NCI-H2029 (cell line): ENCODE measurements at regions not wholly inside any gene's neighbourhood (a gene's known extent, or its start where the extent isn't known, plus 50 kb on each side); places are given as distances from the start of the nearest gene placed in this dataset.

Source experiments
- DNase-seq: peaks from one replicate; lab custom pipeline; 2025; lab: John Stamatoyannopoulos, UW

DNA sequence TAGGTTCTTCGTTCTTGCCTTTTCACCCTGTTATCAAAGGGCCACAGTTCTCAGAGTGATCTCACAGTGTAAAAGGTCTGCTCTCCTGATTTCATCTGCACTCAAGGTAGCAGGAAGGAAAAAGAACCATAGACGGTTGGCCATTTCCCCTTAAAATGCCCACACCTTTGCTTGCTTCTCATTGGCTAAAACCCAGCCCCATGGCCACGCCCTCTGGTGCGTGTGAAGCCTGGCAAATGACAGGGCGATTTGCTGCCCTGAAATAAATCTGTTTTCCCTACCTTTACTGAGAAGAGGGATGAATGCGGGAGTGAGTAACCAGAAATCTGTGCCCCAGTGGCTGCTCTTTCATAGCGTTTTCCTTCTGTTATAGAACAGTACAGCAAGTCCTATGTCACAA, 269.3 kb downstream of the POU4F1 start:
- no peak for DNase-seq

DNA sequence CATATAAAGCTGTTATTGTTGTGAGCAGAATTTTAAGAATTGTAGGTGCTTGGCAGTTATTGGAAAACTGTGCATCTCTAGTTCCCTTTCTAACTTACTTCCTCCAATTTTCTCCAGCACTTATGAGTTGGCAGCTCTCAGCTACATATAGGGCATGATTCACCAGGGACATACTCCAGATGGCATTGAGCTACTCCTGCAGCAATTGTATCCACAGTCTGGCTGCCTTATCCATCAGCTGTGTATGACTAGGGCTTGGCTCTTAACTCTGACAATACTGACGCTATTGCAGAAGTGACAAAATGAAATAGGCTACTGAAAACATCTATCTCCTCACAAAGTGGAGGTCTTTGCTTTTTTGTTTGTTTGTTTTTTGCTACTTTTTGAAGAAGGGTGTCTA, 276.7 kb downstream of the POU4F1 start:
- DNase-seq = no peak

DNA sequence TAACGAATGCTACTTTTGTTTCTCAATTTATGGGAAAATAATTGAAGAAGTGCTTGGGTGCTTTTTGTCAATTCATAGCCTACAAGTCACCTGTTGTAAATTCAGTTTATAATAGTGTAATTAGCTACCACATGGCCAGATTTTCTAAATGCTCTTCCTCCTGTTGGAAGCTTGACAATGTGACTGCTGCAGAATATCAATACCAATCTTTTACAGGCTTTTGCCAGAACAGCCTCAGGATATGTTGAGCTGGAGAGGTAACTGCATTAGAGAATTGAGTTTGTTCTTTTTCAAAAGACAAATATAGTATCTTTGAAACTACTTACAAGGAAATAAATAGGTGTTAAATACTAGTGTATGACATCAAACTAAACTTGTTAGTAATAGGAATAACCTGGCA, 277.8 kb downstream of the POU4F1 start:
- DNase-seq = no peak

DNA sequence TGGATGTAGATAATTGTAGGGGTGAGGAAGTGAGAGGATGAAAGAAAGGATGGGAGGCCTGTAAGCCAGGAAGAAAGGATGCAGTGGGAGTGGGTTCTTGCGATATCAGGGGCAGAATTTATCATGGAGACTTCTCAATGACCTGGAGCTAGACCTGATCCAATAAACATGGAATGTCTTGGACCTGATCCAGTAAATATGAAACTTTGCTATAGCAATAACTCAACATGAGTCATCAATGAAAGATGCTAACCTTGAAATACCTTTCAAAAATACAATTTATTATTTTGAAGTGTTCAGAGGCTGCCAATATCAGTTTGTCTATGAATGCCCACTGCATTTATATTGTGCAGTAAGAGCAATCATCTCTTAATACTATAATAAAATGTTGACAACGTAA, 279.5 kb downstream of the POU4F1 start:
- no peak for DNase-seq

DNA sequence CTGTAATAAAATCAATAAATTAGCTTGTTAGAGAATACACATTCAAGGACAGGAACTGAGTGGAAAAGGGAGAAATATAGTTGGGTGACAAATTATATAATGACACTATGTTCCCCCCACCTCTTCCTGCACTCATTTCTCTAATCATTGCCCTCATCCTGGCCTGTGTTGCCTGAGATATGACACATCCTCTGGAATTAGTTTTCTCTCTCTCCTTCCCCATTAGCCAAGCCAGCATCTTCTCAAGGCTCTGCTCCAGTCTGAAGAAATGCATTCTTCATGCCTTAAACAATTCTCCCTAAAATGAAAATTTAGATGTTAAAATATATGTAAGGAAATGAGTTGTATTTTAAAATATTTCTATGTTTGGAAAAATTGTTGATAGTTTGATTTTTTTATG, 280.3 kb downstream of the POU4F1 start:
- no peak for DNase-seq

DNA sequence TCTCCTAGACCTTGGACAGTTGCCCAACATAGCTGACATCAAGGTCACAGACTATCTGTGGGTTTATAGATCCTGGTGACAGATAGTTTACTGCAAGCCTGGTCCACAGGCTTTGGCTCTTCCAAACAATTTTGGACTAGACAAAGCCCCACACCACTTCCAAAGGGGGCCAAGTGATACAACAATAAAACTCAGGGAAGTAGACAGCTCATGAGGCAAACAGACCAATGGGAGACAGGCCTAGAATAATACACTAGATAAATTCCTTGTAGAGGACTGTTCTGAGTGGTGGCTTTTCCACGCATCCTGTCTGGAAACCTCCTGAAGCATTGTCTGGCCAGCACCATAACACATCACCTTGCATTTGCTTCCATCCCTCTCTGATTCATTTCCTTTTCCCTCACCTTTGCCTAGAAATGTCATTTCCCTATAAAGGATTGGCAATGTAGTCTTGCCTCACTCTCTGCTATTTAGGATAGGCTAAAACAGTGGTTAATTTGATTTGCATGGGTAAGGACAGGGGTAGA, 284.2 kb downstream of the POU4F1 start:
- DNase-seq = no peak

DNA sequence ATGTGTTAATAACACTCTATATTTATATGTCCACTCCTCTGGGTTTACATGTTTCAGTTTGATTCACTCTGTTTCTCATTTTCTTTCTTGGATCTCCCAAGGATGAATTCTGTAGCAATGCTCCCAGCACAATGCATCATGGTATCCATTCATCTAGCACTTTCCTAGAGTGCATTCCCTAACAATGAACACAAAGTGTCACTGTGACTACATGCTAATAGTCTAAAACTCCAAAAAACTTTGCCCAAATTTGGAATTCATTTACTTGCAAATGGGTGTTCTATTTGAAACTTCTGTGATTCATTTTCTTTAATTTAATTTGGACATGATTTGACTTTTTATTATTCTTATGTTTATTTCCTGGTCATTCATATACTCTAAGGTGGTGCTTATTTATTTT, 286.3 kb downstream of the POU4F1 start:
- no peak for DNase-seq

DNA sequence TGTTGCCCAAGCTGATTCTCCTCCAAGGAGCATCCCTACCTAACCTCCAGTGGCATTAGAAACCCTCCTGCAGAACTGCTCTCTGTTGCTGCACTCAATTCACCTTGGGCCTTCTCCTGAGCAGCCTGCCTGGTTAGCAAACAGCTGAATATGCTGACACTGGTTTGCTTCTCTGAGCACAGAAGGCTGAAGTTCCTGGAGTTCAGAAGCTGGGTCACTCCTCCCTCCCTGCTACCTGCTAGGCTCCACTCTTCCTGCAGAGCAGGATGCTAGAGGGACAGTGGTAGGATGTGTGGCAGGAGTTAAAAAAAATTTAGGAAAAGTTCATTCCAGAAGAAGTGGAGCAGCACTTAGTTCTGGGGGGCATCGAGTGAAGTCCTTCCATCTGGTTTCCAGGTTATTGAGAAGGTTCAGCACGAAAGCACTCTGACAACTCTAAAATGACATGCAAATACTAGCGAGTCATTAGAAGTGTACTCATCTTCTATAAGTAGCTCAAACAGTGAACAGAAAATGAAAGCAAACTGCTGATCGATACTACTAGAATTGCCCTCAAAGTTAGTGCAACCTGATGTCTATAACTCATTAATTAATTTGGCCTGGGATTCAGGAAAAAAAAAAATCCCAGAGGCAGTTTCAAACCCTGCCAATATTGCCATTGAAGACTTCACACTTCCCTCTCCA, 293.7 kb downstream of the POU4F1 start:
- DNase-seq = no peak

DNA sequence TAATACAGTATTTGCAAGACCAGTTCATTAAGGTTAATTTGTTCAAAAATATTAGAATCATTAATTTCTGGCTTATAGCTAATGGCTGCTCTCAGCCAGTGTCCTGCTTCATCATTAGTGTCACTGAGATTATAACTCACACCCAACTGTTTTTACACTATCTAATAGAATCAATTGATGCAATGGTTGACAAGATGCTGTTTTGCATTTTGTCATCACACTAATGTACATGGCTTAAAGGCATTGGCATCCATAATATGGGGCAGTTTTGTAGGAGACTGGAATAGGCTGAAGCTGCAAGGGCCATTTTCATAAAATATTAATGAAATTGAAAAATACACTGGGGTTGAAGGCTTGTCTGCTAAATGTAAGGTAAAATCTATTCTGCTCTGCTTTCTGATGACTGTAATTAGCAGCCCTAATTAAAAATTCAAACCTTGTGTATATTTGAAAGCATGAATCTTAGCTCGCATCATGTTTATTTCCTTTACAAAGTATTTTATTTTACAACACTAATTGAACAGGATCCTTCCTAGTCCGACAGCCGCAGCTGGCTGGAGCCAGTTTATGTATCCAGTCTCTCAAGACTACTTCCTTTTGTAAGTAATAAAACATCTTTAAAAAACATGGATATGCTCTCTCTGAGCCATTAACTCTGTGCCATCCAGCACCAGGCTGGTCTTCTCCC, 296.7 kb downstream of the POU4F1 start:
- no peak for DNase-seq

DNA sequence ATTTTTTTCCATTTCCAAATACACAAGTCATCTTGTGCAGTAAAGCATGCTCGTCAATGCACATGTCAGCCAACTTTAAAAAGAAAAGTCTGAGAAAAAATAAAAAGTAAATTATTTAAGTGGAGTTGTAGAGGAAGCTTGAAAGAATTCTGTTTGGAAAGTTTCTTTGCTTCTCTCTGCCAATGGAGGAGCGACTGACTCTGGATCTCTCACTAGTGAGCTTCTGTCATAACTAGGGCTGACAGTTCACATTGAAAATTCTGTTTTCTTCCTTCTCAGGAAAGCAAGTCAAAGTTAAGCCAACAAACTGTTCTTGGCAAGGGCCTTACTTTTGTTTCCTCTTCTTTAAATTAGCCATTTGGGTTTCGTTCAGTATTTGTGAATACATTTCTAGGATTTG, 298.2 kb downstream of the POU4F1 start:
- no peak for DNase-seq

DNA sequence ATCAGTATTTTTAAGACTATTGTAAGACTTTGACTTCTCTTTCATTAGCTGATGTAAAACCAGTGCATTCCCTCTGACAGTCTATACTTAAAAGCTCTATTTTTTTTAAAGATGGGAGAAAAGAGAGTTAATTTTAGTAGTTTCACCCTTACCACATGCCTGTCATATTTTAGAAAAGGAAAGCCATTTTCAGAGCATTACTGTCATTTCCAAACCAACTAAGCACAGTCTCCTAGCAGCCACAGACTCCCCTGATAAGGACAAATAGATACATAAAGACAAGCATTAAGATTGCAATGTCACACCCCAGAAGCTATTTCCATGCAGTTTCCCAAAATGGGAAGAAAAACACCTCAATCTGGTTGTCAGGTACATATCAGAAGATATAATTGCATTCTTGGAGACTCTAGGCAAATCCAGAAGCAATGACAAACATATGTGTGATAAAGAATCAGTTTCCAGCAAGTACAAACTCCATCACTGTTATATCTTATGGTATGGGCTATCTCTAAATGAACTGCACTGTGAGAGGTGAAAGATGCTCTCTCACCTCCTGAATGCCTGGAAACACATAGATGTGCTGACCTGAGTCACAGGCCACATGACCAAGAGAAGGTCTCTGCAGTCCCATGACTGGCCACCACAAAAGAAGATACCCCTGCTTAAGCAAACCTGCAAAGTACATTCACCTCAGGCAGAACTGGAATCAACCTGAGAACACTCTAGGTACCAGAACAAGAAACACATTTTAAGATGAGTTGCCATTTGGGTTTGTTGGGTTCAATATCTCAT, 303.3 kb downstream of the POU4F1 start:
- DNase-seq = no peak

DNA sequence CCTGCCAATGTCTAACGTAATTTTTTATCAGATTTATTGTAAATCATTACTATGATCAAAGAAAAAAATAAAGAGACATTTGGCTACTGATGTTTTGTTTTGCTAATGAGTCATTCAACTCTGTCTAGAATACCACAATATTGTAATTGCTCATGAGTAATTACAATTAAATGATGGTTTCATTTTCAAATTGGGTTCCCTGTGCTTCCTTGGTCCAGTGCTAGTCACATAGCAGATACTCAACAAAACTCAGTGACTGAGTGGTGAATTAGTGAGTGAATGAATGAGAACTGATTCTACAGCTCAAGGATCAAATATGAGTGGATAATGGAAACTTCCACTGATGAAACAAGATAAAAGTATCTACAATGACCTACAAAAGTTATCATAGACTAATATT, 304.7 kb downstream of the POU4F1 start:
- DNase-seq = no peak

DNA sequence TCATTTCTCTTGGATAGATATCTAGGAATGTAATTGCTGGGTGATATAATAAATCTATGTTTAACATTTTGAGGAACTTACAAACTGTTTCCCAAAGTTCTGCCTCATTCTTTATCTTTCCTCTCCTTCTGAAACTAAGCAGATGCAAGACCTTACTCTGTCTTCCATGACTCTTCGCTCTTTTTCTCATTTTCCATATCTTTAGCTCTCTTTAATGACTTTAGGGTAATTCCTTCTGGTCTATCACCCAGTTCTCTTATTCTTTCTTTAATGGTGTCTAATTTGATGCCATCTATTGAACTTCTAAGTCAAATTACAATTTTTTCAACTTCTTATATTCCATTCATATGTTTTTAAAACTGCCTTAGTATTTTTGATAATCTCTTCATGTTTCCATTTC, 316.6 kb downstream of the POU4F1 start:
- DNase-seq = no peak

DNA sequence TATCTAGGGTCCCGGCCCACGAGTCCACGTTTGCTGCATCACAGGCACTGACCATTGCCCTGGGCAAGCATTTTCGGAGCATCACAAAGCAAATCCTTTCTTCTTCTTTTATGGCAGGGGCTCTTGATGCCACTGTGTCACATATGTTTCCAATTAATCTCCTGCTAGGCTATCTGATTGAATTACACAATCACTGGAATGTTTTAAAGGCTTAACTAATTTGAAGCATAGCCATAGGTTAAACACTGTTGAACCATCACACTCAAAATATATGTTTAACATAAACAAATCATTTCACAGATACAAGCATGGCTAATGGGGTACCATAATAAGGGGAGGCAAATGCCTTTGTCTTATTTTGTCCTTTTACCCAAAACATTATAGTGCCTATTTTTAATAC, 338.3 kb downstream of the POU4F1 start:
- DNase-seq = no peak

DNA sequence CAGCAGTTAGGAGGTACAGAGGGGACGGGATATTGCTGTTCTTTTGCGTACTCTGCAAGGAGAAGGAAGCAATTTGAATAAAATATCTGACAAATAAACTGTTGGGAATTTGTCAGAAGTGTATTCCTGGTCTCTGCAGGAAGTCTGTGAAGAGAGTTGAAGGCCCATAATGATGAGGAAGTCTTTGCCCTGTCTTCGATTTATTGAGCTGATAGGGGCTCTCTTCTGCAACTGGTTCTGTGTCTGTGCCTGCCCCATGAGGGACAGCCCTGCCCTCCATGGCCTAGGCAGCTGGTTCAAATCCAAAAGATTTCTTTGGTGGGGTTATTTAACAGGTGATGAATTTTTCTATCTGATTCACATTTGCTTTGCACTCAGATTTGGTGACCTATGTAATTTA, 339.7 kb upstream of the EDNRB start:
- DNase-seq = no peak

DNA sequence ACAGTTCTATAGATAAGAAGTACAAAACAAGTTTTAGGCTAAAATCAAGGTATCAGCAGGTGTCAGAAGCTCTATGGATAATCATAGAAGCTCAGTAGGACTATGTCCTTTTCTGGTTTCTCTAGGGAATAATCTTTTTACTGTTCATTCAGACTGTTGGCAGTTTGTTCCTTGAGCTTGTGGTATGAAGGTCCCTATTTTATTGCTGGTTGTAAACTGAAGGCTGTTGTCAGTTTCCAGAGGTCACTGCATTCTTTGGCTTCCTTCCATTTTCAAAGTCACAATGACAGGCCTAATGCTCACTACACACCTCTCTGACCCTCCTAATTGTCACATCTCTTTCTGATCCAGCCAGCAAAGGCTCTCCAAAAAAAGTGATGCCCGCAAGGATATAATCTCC, 337.9 kb upstream of the EDNRB start:
- no peak for DNase-seq

DNA sequence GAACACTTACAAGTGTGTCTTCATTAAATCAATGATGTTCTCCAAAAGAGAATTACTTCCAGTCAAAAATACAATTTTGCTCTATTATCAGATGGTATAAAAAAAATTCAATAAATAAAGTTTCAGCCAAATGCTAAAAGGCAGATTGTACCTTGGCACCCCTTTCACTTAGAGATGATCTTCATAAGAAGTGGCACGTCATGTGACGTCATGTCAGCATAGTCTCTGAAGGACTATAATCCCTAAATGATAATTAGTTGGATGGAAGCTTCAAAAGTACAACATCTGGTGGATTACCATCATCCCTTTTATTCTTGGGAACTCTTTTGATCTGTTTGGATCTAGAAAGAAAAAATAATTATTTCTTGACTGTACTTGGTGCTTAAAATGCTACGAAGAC, 335.5 kb upstream of the EDNRB start:
- DNase-seq = no peak

DNA sequence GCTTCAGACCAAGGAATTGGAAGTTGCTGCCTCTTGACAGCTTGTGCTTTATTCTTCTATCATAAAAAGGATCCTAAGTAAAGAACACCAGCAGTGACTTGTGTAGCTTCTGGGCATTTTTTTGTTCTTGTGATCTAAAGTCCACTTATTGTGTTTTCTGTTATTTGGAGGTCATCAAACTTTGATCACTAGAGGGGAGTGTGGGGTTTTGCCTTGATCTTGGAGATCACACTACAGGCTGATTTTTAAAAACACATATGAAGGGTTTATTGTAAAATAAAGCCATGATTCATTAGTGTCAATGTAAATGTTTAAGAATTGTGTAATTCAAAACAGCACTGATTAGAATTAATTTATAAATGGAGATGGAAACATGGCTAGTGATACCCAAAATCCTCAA, 328.7 kb upstream of the EDNRB start:
- DNase-seq = no peak

DNA sequence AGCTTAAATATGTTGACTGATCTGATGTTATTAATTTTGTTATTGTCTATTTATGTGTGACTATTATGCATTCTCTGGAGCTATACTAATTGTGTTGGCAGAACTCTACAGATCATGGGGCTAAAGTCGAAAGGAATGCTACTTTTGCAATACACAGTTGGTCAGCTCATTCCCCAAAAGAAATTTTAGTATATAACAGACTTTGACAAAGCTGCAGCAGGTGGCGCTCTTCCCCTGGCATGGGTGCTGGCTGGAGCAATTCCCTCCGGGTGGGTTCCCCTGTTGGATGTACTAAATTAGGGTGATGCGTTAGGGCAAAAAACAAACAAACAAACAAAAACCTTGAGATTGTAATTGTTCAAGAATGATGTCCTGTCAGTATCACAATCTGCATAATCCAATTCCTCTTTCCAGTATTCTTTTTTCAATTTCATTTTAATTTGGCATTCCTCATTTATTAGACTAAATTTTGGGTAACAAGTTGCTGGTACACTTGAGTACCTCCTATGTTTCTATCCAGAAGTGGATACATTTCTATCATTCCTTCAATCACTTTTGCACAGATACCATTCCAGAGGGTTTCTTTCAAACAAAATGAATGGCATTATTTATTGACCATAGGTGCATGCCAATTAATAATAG, 322.8 kb upstream of the EDNRB start:
- peak; percentile 5 for DNase-seq

DNA sequence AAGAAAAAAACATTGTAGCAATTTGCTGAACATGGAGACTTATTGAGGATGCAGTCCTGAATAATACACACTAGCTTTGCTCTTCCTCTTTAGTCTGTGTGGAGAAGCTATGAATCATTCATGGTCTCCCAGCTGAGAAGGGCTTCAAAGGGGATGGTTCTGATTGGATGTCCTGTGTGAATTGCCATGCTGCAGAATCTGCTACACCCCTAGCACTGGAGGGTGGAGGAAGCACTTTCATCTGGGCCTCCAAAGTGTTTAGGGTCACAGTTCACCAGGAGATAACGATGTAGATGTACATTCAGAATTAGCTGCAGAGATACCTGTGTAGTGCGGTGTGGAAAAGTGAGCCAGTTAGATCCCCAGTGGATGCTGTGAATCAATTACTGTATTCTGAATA, 321.1 kb upstream of the EDNRB start:
- no peak for DNase-seq

DNA sequence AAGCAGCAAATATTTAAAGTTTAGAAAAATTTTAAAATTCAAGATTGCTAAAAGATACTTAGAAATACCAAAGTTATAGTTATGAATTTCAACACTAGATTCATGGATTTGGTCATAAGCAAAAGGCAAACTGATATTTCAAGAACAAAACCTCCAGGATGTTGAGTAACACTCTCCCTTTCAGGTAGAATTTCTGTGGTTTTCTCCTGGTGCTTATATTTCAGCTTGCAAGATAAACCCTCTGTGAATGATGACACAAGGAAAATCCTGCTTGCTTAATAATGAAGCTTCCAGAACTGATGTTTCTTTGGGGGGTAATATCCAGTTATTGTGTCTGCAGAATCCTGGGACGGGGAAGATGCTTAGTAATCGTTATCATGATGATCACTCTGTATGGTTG, 320.3 kb upstream of the EDNRB start:
- no peak for DNase-seq

DNA sequence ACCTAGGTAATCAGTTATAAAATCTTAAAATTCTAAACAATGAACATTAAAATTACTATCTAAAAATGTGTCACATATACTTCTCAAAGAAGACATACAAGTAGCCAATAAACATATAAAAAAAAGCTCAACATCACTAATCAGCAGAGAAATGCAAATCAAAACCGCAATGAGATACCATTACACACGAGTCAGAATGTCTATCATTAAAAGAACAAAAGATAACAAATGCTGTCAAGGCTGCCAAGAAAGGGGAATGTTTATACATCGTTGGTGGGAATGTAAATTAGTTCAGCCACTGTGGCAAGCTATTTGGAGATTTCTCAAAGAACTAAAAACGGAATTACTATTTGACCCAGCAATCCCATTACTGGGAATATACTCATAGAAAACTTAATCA, 310.3 kb upstream of the EDNRB start:
- no peak for DNase-seq

DNA sequence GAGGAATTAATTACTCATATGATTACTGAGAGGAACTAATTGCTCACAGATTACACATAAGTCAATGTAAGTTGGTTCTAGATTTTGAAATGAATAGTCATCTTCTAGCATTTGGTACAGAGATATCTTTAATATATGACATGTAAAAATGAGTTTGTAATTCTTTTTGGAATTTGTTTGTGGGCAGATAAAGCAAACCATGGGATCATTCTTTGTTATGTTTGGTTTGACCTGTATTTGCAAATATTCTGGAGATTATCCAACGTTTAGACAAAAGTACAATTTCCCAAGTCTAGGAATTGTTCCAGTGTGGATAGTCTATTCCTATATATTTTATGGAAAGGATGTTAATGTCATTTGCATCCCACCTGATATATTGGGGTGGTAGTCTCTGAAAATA, 309.6 kb upstream of the EDNRB start:
- no peak for DNase-seq
